Trophoblast cell (in vitro differentiated cells and primary cell): ENCODE measurements at regions not wholly inside any gene's neighbourhood (a gene's known extent, or its start where the extent isn't known, plus 50 kb on each side); places are given as distances from the start of the nearest gene placed in this dataset.

Experiments
- DNase-seq, 2 donors: peaks; one replicate each; pipeline ENCODE4 v3.0.0-alpha.2; 2016
- H2AFZ ChIP-seq: 2 replicates; pipeline ENCODE4 v1.6.1; 2013; ENCODE audit warnings: low read length, moderate library complexity, mild to moderate bottlenecking; ENCODE audit not compliant: insufficient read depth, poor library complexity
- H2AK5ac ChIP-seq: 2 replicates; pipeline ENCODE4 v1.6.1; 2013; ENCODE audit warnings: mild to moderate bottlenecking, low read length
- H2BK120ac ChIP-seq: 2 replicates; pipeline ENCODE4 v1.6.1; 2013; ENCODE audit warnings: low read length, mild to moderate bottlenecking, moderate library complexity; ENCODE audit not compliant: insufficient read depth, poor library complexity
- H2BK12ac ChIP-seq: 2 replicates; pipeline ENCODE4 v1.6.1; 2013; ENCODE audit warnings: mild to moderate bottlenecking, low read length, moderate library complexity
- H2BK5ac ChIP-seq: 2 replicates; pipeline ENCODE4 v1.6.1; 2013; ENCODE audit warnings: low read length, low read depth, moderate library complexity, mild to moderate bottlenecking; ENCODE audit not compliant: poor library complexity
- H3K14ac ChIP-seq: 2 replicates; pipeline ENCODE4 v1.6.1; 2013; ENCODE audit warnings: mild to moderate bottlenecking, low read length
- H3K18ac ChIP-seq: 2 replicates; pipeline ENCODE4 v1.6.1; 2013; ENCODE audit warnings: mild to moderate bottlenecking, low read length
- H3K23ac ChIP-seq: 2 replicates; pipeline ENCODE4 v1.6.1; 2013; ENCODE audit warnings: low read length
- H3K27ac ChIP-seq: 2 replicates; pipeline ENCODE4 v1.5.1; 2013; ENCODE audit warnings: low read depth, mild to moderate bottlenecking, inconsistent platforms, low read length, moderate library complexity
- H3K27me3 ChIP-seq: 2 replicates; pipeline ENCODE4 v1.6.1; 2013; ENCODE audit warnings: inconsistent platforms, mild to moderate bottlenecking, low read length, moderate library complexity; ENCODE audit not compliant: insufficient read depth
- H3K36me3 ChIP-seq, 2 experiments: 1 replicate in 1 of 2; 2 replicates in 1 of 2; pipeline ENCODE4 v1.6.1; 2013; ENCODE audit warnings: low read length in 2 of 2, mild to moderate bottlenecking in 2 of 2, moderate library complexity in 1 of 2; ENCODE audit not compliant: insufficient read depth in 2 of 2, control insufficient read depth in 1 of 2
- H3K4ac ChIP-seq: 2 replicates; pipeline ENCODE4 v1.6.1; 2013; ENCODE audit warnings: low read depth, mild to moderate bottlenecking, low read length, moderate library complexity
- H3K4me1 ChIP-seq, 2 experiments: 1 replicate in 1 of 2; 2 replicates in 1 of 2; pipeline ENCODE4 v1.6.1; 2013; ENCODE audit warnings: low read length in 2 of 2, mild to moderate bottlenecking in 2 of 2, moderate library complexity in 1 of 2; ENCODE audit not compliant: insufficient read depth in 2 of 2, control insufficient read depth in 1 of 2
- H3K4me2 ChIP-seq: 2 replicates; pipeline ENCODE4 v1.6.1; 2013; ENCODE audit warnings: inconsistent platforms, mild to moderate bottlenecking, low read length, moderate library complexity
- H3K4me3 ChIP-seq: 2 replicates; pipeline ENCODE4 v1.5.1; 2013; ENCODE audit warnings: mild to moderate bottlenecking, low read depth, low read length, inconsistent platforms
- H3K79me1 ChIP-seq: one replicate; pipeline ENCODE4 v1.6.1; 2013; ENCODE audit warnings: low read length
- H3K79me2 ChIP-seq: 2 replicates; pipeline ENCODE4 v1.6.1; 2013; ENCODE audit warnings: low read length, mild to moderate bottlenecking; ENCODE audit not compliant: control insufficient read depth, insufficient read depth, poor library complexity
- H3K9ac ChIP-seq: 2 replicates; pipeline ENCODE4 v1.6.1; 2013; ENCODE audit warnings: mild to moderate bottlenecking, low read length
- H3K9me3 ChIP-seq: 2 replicates; pipeline ENCODE4 v1.6.1; 2013; ENCODE audit warnings: low read depth, mild to moderate bottlenecking, control low read depth, inconsistent platforms, low read length; ENCODE audit not compliant: insufficient read depth
- H4K12ac ChIP-seq: 2 replicates; pipeline ENCODE4 v1.6.1; 2013; ENCODE audit warnings: low read depth, mild to moderate bottlenecking, low read length, moderate library complexity
- H4K8ac ChIP-seq: 2 replicates; pipeline ENCODE4 v1.6.1; 2013; ENCODE audit warnings: low read depth, mild to moderate bottlenecking, low read length, moderate library complexity
- H4K91ac ChIP-seq: one replicate; pipeline ENCODE4 v1.6.1; 2013; ENCODE audit warnings: low read depth, mild to moderate bottlenecking, low read length, moderate library complexity
- WGBS: extraction: QIAGEN DNeasy Blood & Tissue Kit; methylation state at CpG from one replicate; pipeline ENCODE4 v1.1.7; 2013; ENCODE audit warnings: missing lambda C conversion rate; ENCODE audit not compliant: insufficient read length, insufficient coverage; ENCODE audit errors: extremely low coverage; 5-methylcytosine and 5-hydroxymethylcytosine counted together

GRCh38 chr15:99842071-99842470, 108.8 kb upstream of the LYSMD4 start:
- H4K8ac ChIP-seq, result no peak overlapping the region
- H3K27me3 ChIP-seq, result no peaks in the 10 kb centered on the region
- no peaks in the 10 kb centered on the region for H3K79me2 ChIP-seq
- no peaks in the 10 kb centered on the region for H3K9me3 ChIP-seq
- H3K23ac ChIP-seq, result no peak overlapping the region
- no peak overlapping the region for H2BK5ac ChIP-seq
- H2BK12ac ChIP-seq, result no peak overlapping the region
- no peak overlapping the region for H2AK5ac ChIP-seq
- H2BK120ac ChIP-seq, result no peak overlapping the region
- H3K27ac ChIP-seq, result no peak overlapping the region
- no peak overlapping the region for H3K18ac ChIP-seq
- no peak overlapping the region for H4K12ac ChIP-seq
- no peak overlapping the region for H2AFZ ChIP-seq
- no peaks in the 10 kb centered on the region for H3K79me1 ChIP-seq
- no peak overlapping the region for H3K4me2 ChIP-seq
- no peak overlapping the region for H3K4ac ChIP-seq
- no CpG with 5 or more reads among the region's 1 CpG for WGBS
- H3K4me1 ChIP-seq, result no peaks in the 10 kb centered on the region
- no peak overlapping the region for H3K14ac ChIP-seq
- no peak overlapping the region for H3K9ac ChIP-seq
- no peak overlapping the region for H4K91ac ChIP-seq
- DNase-seq, result no peak
- no peaks in the 10 kb centered on the region for H3K36me3 ChIP-seq
- no peak overlapping the region for H3K4me3 ChIP-seq

- WGBS, result no CpG with 5 or more reads among the region's 4 CpGs
- Histone ChIP-seq H3K4me2 (no peak overlapping the region), H4K8ac (no peak overlapping the region)
Observed at GRCh38 chr15:99826157-99826780, 93.0 kb upstream of the LYSMD4 start.

DNA sequence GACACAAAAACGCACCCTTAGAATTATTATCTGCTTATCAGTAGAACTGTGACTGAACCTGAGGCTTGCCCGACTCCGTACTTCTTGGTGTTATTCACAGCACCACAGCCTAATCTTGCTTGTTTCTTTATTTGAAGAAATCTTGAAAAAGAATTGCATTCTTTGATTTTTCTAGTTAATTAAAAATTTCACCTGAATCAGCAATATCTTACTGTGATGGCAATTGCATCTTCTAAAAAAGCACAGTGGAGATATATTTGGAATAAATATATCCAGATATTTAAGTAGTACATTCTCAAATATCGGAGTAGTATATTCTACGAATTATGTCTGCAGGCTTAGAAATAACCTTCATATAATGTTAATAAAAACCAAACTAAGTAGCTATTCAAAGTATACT, 90.1 kb upstream of the LYSMD4 start:
- no peaks in the 10 kb centered on the region for H3K9me3 ChIP-seq
- DNase-seq, result no peak
- no peak overlapping the region for H3K4me2 ChIP-seq
- H3K36me3 ChIP-seq, result peaks cover 0 to 2% of the 10 kb centered on the region in 2 experiments
- no peak overlapping the region for H3K4ac ChIP-seq
- H3K18ac ChIP-seq, result no peak overlapping the region
- no peak overlapping the region for H2AFZ ChIP-seq
- no peaks in the 10 kb centered on the region for H3K27me3 ChIP-seq
- no peak overlapping the region for H3K9ac ChIP-seq
- no peak overlapping the region for H3K27ac ChIP-seq
- no peak overlapping the region for H4K12ac ChIP-seq
- no peaks in the 10 kb centered on the region for H3K79me1 ChIP-seq
- H3K4me1 ChIP-seq, result no peaks in the 10 kb centered on the region
- no peak overlapping the region for H4K8ac ChIP-seq
- no peak overlapping the region for H4K91ac ChIP-seq
- H2BK120ac ChIP-seq, result no peak overlapping the region
- no peak overlapping the region for H2BK12ac ChIP-seq
- H3K23ac ChIP-seq, result no peak overlapping the region
- H3K79me2 ChIP-seq, result no peaks in the 10 kb centered on the region
- no peak overlapping the region for H3K14ac ChIP-seq
- no peak overlapping the region for H2AK5ac ChIP-seq
- H2BK5ac ChIP-seq, result no peak overlapping the region
- no peak overlapping the region for H3K4me3 ChIP-seq
- WGBS, result no CpG with 5 or more reads among the region's 5 CpGs

More at GRCh38 chr15:99826157-99826780, 93.0 kb upstream of the LYSMD4 start:
- H2BK12ac ChIP-seq, result no peak overlapping the region
- no peak overlapping the region for H3K9ac ChIP-seq
- H2AFZ ChIP-seq, result no peak overlapping the region
- no peak overlapping the region for H3K14ac ChIP-seq
- H3K18ac ChIP-seq, result no peak overlapping the region
- no peak overlapping the region for H2BK5ac ChIP-seq
- H3K36me3 ChIP-seq, result no peaks in the 10 kb centered on the region
- H3K79me2 ChIP-seq, result no peaks in the 10 kb centered on the region
- no peak overlapping the region for H2AK5ac ChIP-seq
- no peak overlapping the region for H3K23ac ChIP-seq
- H3K4ac ChIP-seq, result no peak overlapping the region
- H3K27ac ChIP-seq, result no peak overlapping the region
- H3K4me1 ChIP-seq, result no peaks in the 10 kb centered on the region
- H4K91ac ChIP-seq, result no peak overlapping the region
- no peak overlapping the region for H4K12ac ChIP-seq
- no peaks in the 10 kb centered on the region for H3K79me1 ChIP-seq
- no peak overlapping the region for H2BK120ac ChIP-seq
- no peak for DNase-seq
- H3K4me3 ChIP-seq, result no peak overlapping the region
- no peaks in the 10 kb centered on the region for H3K9me3 ChIP-seq
- H3K27me3 ChIP-seq, result no peaks in the 10 kb centered on the region

DNA sequence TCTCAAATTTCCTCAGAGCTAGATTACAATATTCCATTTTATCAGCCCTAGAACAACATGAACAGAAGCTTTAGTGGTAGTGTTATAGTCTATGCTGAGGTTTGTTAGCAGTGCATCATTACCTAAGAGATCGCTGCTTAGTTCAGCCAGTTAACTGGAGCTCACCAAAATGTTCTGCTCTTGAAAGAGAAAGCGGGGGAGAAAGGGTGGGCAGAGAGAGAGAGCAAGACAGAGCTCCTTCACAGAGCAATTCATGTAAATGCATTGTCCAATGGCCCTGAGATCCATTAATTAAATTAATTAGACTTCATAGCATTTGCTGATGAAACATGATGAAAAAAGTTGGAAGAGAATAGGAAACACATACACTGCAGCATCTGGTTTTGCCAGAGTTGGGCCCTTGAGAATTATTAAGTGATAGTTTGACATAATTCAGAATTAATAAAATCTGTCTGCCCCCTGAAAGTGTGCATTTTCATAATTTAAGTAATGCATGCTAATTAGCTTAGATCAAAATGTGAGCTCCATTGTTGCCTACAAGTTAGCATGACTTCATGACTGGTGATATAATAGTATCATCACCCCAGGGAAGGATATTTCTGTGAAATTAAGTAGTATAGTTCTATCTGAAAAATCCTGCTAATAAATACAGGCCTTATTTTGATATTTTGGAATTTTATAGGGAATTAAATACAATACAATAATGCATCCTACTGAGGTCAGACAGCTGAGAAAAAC, 86.9 kb upstream of the LYSMD4 start:
- Histone ChIP-seq H3K4ac (no peak overlapping the region), H3K9me3 (no peaks in the 10 kb centered on the region), H4K8ac (no peak overlapping the region), H4K12ac (no peak overlapping the region), H2AK5ac (no peak overlapping the region), H3K14ac (no peak overlapping the region), H3K4me3 (no peak overlapping the region), H3K4me1 (no peaks in the 10 kb centered on the region), H2BK5ac (no peak overlapping the region), H3K4me2 (no peak overlapping the region), H3K18ac (no peak overlapping the region), H3K9ac (no peak overlapping the region), H3K27me3 (no peaks in the 10 kb centered on the region), H2BK12ac (no peak overlapping the region), H4K91ac (no peak overlapping the region), H3K79me2 (no peaks in the 10 kb centered on the region), H3K23ac (no peak overlapping the region), H2AFZ (no peak overlapping the region), H3K79me1 (no peaks in the 10 kb centered on the region), H2BK120ac (no peak overlapping the region), H3K36me3 (peaks cover 0 to 2% of the 10 kb centered on the region in 2 experiments), H3K27ac (no peak overlapping the region)
- DNase-seq, result no peak
- no CpG with 5 or more reads among the region's 2 CpGs for WGBS
